Stomach smooth muscle (tissue), 2 donors: ENCODE measurements at regions not wholly inside any gene's neighbourhood (a gene's known extent, or its start where the extent isn't known, plus 50 kb on each side); places are given as distances from the start of the nearest gene placed in this dataset.
"Not testable (repeated sequence)": the region's sequence is repeated elsewhere in the genome, so short reads cannot be mapped to it uniquely, and the experiment has no call there.

ENCODE experiments used
- H3K27ac ChIP-seq: one replicate; pipeline ENCODE4 v1.7.0; 2013; ENCODE audit warnings: mild to moderate bottlenecking, low read length, inconsistent platforms
- H3K27me3 ChIP-seq, 2 donors: one replicate each; pipeline ENCODE4 v1.7.0; 2013; ENCODE audit warnings: low read length in 2 of 2; ENCODE audit not compliant: insufficient read depth in 2 of 2, control insufficient read depth in 1 of 2
- H3K36me3 ChIP-seq, 2 donors: one replicate each; pipeline ENCODE4 v1.7.0; 2013; ENCODE audit warnings: low read length in 2 of 2; ENCODE audit not compliant: control insufficient read depth in 2 of 2, insufficient read depth in 2 of 2
- H3K4me1 ChIP-seq: one replicate; pipeline ENCODE4 v1.7.0; 2013; ENCODE audit warnings: low read length; ENCODE audit not compliant: control insufficient read depth, insufficient read depth
- H3K4me3 ChIP-seq, 2 donors: one replicate each; pipeline ENCODE4 v1.7.0; 2013; ENCODE audit warnings: low read length in 2 of 2
- H3K9ac ChIP-seq, 2 donors: one replicate each; pipeline ENCODE4 v1.7.0; 2013; ENCODE audit warnings: low read length in 2 of 2, mild to moderate bottlenecking in 1 of 2
- H3K9me3 ChIP-seq, 2 donors: one replicate each; pipeline ENCODE4 v1.7.0; 2013; ENCODE audit warnings: low read length in 2 of 2; ENCODE audit not compliant: control insufficient read depth in 2 of 2
- donor health status: healthy.
- donor health status: Pancreatic carcinoma.

- Histone ChIP-seq H3K27ac (no peak overlapping the region), H3K4me3 (no peak overlapping the region)
Observed at GRCh38 chr2:150215041-150215440, 272.4 kb downstream of the RND3 start.

GRCh38 chr2:150214626-150215025, 272.8 kb downstream of the RND3 start:
- no peaks in the 10 kb centered on the region for H3K9me3 ChIP-seq
- peaks cover 12% of the 10 kb centered on the region for H3K4me1 ChIP-seq
- H3K27ac ChIP-seq, result no peak overlapping the region
- no peaks in the 10 kb centered on the region for H3K27me3 ChIP-seq
- no peaks in the 10 kb centered on the region for H3K36me3 ChIP-seq
- no peak overlapping the region for H3K4me3 ChIP-seq
- no peak overlapping the region for H3K9ac ChIP-seq

More at GRCh38 chr2:150215041-150215440, 272.4 kb downstream of the RND3 start:
- Histone ChIP-seq H3K4me1 (peaks cover 12% of the 10 kb centered on the region), H3K36me3 (no peaks in the 10 kb centered on the region), H3K27me3 (no peaks in the 10 kb centered on the region), H3K9ac (no peak overlapping the region), H3K9me3 (no peaks in the 10 kb centered on the region)

- Histone ChIP-seq H3K9ac (no peak overlapping the region), H3K27ac (no peak overlapping the region), H3K36me3 (no peaks in the 10 kb centered on the region), H3K9me3 (no peaks in the 10 kb centered on the region), H3K4me1 (peaks cover 23% of the 10 kb centered on the region), H3K27me3 (no peaks in the 10 kb centered on the region), H3K4me3 (no peak overlapping the region)
Observed at GRCh38 chr2:150212722-150213171, 274.7 kb downstream of the RND3 start.

- no peak overlapping the region for H3K9ac ChIP-seq
Observed at GRCh38 chr2:150211164-150211631, 276.3 kb downstream of the RND3 start.

GRCh38 chr2:150209746-150210145, 277.7 kb downstream of the RND3 start:
- H3K9ac ChIP-seq, result no peak overlapping the region
- H3K9me3 ChIP-seq, result no peaks in the 10 kb centered on the region
- no peaks in the 10 kb centered on the region for H3K36me3 ChIP-seq
- no peak overlapping the region for H3K4me3 ChIP-seq
- no peak overlapping the region for H3K27ac ChIP-seq
- no peaks in the 10 kb centered on the region for H3K27me3 ChIP-seq
- peaks cover 23% of the 10 kb centered on the region for H3K4me1 ChIP-seq

More at GRCh38 chr2:150211164-150211631, 276.3 kb downstream of the RND3 start:
- no peak overlapping the region for H3K4me3 ChIP-seq
- no peaks in the 10 kb centered on the region for H3K9me3 ChIP-seq
- no peaks in the 10 kb centered on the region for H3K27me3 ChIP-seq
- H3K36me3 ChIP-seq, result no peaks in the 10 kb centered on the region
- H3K27ac ChIP-seq, result no peak overlapping the region
- H3K4me1 ChIP-seq, result peaks cover 23% of the 10 kb centered on the region

GRCh38 chr2:150208689-150209088, 278.8 kb downstream of the RND3 start:
- Histone ChIP-seq H3K4me1 (peaks cover 26% of the 10 kb centered on the region), H3K27me3 (no peaks in the 10 kb centered on the region), H3K9ac (no peak overlapping the region), H3K4me3 (no peak overlapping the region), H3K36me3 (no peaks in the 10 kb centered on the region), H3K9me3 (no peaks in the 10 kb centered on the region), H3K27ac (peak overlapping the region; percentile 46)

GRCh38 chr2:150207979-150208378, 279.5 kb downstream of the RND3 start:
- Histone ChIP-seq H3K36me3 (no peaks in the 10 kb centered on the region), H3K27me3 (no peaks in the 10 kb centered on the region), H3K27ac (peak overlapping the region; percentile 46), H3K4me3 (no peak overlapping the region), H3K9ac (no peak overlapping the region), H3K4me1 (peaks cover 26% of the 10 kb centered on the region), H3K9me3 (no peaks in the 10 kb centered on the region)

GRCh38 chr2:150204451-150204850, 283.0 kb downstream of the RND3 start:
- Histone ChIP-seq H3K4me1 (peaks cover 15% of the 10 kb centered on the region), H3K4me3 (no peak overlapping the region), H3K9ac (no peak overlapping the region), H3K36me3 (no peaks in the 10 kb centered on the region), H3K27ac (no peak overlapping the region), H3K9me3 (no peaks in the 10 kb centered on the region), H3K27me3 (no peaks in the 10 kb centered on the region)

- not testable (repeated sequence) for H3K4me1 ChIP-seq, H3K27ac ChIP-seq, H3K9me3 ChIP-seq, H3K4me3 ChIP-seq, H3K36me3 ChIP-seq, H3K27me3 ChIP-seq, H3K9ac ChIP-seq
Observed at GRCh38 chr2:150194816-150195215, 292.7 kb downstream of the RND3 start.

GRCh38 chr2:150192701-150193100, 294.8 kb downstream of the RND3 start:
- no peaks in the 10 kb centered on the region for H3K36me3 ChIP-seq
- H3K27ac ChIP-seq, result no peak overlapping the region
- H3K9me3 ChIP-seq, result no peaks in the 10 kb centered on the region
- no peak overlapping the region for H3K9ac ChIP-seq
- H3K4me1 ChIP-seq, result no peaks in the 10 kb centered on the region
- H3K27me3 ChIP-seq, result no peaks in the 10 kb centered on the region
- no peak overlapping the region for H3K4me3 ChIP-seq

GRCh38 chr2:150191349-150191748, 296.1 kb downstream of the RND3 start:
- no peaks in the 10 kb centered on the region for H3K4me1 ChIP-seq
- H3K9ac ChIP-seq, result no peak overlapping the region
- no peaks in the 10 kb centered on the region for H3K9me3 ChIP-seq
- no peak overlapping the region for H3K4me3 ChIP-seq
- H3K27ac ChIP-seq, result no peak overlapping the region
- H3K27me3 ChIP-seq, result no peaks in the 10 kb centered on the region
- no peaks in the 10 kb centered on the region for H3K36me3 ChIP-seq
